Fibroblast of pulmonary artery (primary cell): ENCODE measurements at regions not wholly inside any gene's neighbourhood (a gene's known extent, or its start where the extent isn't known, plus 50 kb on each side); places are given as distances from the start of the nearest gene placed in this dataset.

ENCODE experiments used
- DNase-seq: peaks from one replicate; pipeline ENCODE4 v3.0.0-alpha.2; 2010; ENCODE audit warnings: low read depth
- H3K4me3 ChIP-seq: replicated peaks from 2 replicates; pipeline ENCODE4 v1.5.1; 2011; ENCODE audit warnings: low read depth, mild to moderate bottlenecking, control low read depth, low read length, moderate library complexity
- CTCF ChIP-seq: IDR thresholded peaks from 2 replicates; pipeline ENCODE4 v1.5.1; 2011; ENCODE audit warnings: mild to moderate bottlenecking, control low read depth, low read length, inconsistent platforms; ENCODE audit errors: missing control alignments

GRCh38 chr15:87763837-87764236 is 492.7 kb downstream of the NTRK3 start:
- DNase-seq, result no peak
- H3K4me3 ChIP-seq, result no peak overlapping the region
- no peak for TF ChIP-seq CTCF

GRCh38 chr15:87761736-87762509 is 494.6 kb downstream of the NTRK3 start:
- no peak for TF ChIP-seq CTCF
- H3K4me3 ChIP-seq, result no peak overlapping the region
- peak; percentile 47 for DNase-seq

- no peak for DNase-seq
- no peak overlapping the region for H3K4me3 ChIP-seq
- TF ChIP-seq CTCF, result no peak
These were observed 495.8 kb downstream of the NTRK3 start for GRCh38 chr15:87760547-87761314.

GRCh38 chr15:87758794-87759418 is 497.6 kb downstream of the NTRK3 start:
- TF ChIP-seq CTCF, result no peak
- no peak overlapping the region for H3K4me3 ChIP-seq
- DNase-seq, result no peak

- no peak for TF ChIP-seq CTCF
- H3K4me3 ChIP-seq, result no peak overlapping the region
- no peak for DNase-seq
These were observed 499.5 kb downstream of the NTRK3 start for GRCh38 chr15:87757084-87757483.

- no peak for TF ChIP-seq CTCF
- H3K4me3 ChIP-seq, result no peak overlapping the region
- DNase-seq, result no peak
These were observed 500.5 kb downstream of the NTRK3 start for GRCh38 chr15:87756072-87756471.
